Stimulated activated CD8-positive, alpha-beta memory T cell treated with anti-CD3 and anti-CD28 coated beads, Interleukin-12 subunit alpha, Interleukin-12 subunit beta, amount 100 ng/mL, for 4 hours (primary cell): ENCODE measurements at regions not wholly inside any gene's neighbourhood (a gene's known extent, or its start where the extent isn't known, plus 50 kb on each side); places are given as distances from the start of the nearest gene placed in this dataset.

Experiments used
- DNase-seq: peaks from one replicate; pipeline ENCODE4 v3.0.0-alpha.2; 2020; ENCODE audit warnings: low read depth

DNA sequence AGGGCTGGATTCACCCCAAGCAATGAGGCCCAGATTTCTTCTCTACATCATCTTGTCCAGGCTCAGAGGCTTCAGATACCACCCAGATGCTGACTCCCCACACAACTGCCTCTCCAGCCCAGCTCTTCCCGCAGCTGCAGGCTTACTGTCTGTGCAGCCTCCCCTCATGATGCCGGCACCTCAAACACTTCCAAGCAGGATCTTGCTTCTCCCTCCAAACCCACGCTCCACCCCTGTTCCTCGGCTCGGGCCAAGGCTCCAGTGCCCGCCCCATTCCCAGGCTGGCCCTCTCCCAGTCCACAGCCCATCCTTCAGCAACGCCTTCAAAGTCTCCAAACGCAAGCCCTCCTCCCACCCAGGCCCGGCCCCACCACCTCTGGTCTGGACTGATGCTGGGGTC, 159.2 kb upstream of the LINGO1 start:
- DNase-seq, result no peak

GRCh38 chr15:77790481-77790880, 157.8 kb upstream of the LINGO1 start:
- DNase-seq, result no peak

- DNase-seq, result no peak
These were observed 154.2 kb upstream of the LINGO1 start for GRCh38 chr15:77786956-77787355.

GRCh38 chr15:77786181-77786890, 153.6 kb upstream of the LINGO1 start:
- no peak for DNase-seq

DNA sequence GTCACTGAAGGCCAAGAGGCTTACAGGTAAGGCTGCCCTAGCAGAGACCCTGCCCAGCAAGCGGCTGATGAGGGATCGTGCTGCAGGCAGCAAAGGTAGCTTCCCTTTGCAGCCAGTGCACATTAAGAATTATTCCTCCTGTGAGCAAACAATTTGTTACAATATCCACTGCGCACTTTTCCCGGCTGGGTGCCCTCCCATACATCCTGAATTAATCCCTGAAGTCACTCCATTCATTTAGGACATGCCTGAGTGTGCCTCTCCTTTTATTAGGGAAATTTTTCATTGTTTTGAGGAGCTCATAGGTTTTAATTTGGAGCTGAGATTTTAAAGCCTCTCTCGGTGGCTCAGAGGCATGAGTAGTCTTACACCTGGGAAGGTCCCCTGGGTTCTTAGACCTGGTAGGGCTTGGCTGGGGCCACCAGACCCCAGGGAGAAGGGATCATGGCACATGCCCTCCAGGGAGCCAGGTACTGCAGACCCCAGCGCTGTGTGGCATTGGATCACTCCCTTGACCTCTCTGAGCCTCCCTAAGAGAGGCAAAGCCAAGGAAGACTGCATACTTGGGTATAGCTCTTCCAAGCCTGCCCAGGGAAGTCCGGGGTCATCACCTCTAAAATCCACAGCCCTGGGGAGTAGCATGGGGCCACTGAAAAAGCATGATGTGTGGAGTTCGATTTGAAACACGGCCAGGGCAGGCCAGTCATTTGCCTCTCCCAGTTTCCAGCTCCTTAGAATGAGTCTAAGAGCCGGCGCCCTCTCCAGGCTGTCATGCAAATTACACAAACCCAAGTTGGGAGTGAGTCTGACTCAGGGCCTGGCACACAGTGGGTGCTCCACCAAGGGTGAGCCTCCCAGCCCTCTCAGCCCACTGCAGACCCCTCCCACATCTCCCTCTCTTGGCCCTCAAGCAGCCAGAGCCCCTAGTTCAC, 151.9 kb upstream of the LINGO1 start:
- no peak for DNase-seq

DNA sequence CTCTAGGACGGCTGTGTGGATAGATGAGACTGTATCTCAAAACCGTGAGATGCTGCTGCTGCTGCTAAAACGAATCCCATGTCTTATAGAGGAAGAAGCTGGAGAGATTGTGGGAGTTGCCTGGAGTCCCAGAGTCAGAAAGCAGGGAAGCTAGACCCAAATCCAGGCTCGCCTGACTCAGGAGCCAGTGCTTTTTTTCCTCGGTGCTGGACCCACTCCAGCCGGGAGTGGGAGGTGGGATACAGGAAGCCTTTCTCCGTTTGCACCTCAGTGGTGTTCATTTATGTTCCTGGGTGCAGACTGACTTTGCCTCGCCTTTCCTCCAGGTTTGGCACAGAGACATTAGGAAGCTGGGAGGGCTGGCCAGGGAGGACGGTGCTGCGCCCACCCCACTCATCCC, 150.9 kb upstream of the LINGO1 start:
- DNase-seq, result no peak

DNA sequence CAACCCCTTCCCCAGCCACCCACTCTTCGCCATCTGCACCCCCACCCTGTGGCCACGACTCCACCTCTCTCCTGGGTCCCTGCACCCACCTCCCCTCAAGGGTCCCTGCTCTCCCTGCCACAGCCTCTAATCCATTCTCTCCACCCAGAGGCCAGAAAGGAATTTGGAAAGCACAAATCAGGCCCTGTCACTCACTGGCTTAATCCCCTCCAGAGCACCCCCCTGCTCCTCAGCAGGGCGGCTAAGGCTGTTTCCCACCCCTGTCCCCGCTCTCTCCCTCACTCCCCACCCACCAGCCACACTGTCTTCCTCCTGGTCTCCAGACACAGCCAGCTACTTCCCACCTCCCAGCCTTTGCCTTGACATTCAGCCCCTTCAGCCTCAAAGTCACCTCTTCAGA, 150.0 kb upstream of the LINGO1 start:
- DNase-seq, result no peak

DNA sequence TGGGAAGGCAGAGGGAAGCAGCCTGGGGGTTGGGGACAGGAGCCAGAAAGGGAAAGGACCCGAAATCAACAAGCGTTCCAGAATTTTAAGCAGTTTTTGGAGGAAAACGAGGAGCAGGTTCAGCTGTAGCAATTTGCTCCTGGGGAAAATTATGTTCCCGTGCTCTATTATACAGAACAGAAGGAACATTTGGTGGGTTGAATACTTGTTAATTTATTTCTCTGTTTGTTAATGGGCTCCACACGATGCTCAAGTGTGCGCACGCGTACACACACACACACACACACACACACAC, 149.2 kb upstream of the LINGO1 start:
- DNase-seq, result no peak

GRCh38 chr15:77781151-77781945, 148.6 kb upstream of the LINGO1 start:
- no peak for DNase-seq

DNA sequence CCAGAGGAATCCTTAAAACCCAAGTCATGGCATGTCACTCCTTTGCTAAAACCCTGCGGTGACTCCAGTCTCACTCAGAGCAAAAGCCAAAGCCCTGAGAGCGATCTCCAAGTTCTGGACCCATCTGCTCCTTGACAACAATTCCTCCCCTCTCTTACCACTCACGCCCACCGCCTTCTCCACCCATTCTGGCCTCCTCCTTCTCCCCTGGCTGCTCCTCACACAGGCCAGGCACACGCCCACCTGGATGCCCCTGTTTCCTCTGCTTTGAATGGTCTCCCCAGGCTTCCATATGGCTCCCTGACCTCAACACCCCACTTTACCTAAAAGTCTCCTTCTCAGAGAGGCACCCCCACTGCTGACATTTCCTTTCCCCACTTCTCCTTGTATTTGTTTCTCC, 146.1 kb upstream of the LINGO1 start:
- DNase-seq, result no peak

DNA sequence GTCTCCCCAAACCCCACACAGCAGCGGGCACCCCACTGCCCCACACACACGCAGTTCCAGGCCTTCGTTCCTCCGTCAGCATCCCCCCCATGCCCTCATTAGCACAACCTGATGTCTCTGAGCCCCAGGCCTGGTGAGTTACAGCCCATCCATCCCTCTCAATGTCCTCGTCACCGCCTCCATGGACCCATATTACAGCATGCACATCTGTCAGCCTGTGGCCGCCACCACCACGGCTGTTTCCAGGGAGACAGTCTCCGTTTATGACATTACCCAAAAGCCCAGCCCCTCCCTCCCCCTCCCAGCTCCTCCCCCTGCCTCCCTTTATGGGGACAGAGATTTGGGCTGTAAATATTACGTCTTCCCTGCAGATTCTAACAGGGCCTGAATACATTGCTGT, 143.1 kb upstream of the LINGO1 start:
- DNase-seq, result no peak

DNA sequence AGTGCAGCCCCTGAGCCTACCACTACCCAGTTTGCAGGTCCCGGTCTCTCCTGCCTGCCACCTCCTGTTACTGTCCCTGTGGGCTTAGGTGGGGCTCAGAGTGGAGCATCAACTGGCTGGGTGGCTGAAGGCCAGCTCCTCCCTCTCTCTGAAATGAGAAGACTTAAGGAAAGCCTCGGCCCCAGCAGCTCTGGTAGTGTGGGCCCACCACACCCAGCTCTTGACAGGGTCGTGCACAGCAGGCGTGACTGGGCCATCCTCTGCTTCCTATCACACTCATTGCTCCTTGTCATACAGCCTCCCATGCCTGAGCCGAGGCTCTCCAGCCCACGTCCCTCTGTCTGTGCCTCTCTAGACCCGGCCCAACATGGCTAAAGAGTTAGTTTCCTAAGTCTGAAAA, 142.7 kb upstream of the LINGO1 start:
- DNase-seq, result no peak

GRCh38 chr15:77774350-77774749, 141.6 kb upstream of the LINGO1 start:
- no peak for DNase-seq

DNA sequence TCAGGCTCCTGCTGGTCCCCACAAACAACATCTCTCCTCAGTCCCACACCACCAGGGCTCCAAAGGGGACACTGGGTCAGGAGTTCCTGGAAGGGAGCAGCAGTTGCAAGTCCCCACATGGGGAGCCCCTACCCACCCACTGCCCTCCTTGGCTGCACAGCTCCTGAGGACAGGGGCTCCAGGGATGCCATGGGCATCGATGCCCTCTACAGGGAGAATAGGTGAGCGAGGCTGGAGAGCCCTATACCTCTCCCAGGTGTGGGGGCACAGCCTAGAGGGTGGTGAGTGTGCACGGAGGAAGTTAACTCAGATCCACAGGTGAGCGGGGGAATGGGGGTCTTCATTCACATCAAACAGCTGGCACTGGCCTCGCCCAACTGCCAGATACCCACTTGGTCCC, 141.2 kb upstream of the LINGO1 start:
- DNase-seq, result no peak

GRCh38 chr15:77772641-77773402, 140.1 kb upstream of the LINGO1 start:
- no peak for DNase-seq

DNA sequence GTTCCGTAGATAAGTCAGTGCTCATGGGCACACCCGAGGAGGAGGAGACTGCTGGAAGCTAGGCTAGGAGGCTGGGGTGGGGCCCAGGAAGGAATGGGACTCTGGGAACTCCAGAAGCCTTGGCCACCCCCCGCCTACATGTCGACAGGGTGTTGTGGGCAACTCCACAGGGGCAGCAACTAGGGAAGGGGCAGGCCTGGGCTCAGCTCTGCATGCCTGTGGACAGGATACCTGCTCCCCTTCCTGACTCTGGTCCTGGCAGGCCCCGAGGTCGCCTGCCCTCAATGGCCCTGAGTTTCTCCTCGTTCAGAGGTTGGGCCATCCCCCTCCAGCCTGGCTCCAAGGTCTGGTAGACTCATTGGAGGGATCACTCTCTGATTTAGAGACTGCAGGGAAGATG, 138.9 kb upstream of the LINGO1 start:
- no peak for DNase-seq

- DNase-seq, result no peak
These were observed 137.0 kb upstream of the LINGO1 start for GRCh38 chr15:77769700-77770099.

GRCh38 chr15:77768521-77769078, 135.9 kb upstream of the LINGO1 start:
- no peak for DNase-seq

GRCh38 chr15:77768107-77768506, 135.4 kb upstream of the LINGO1 start:
- no peak for DNase-seq

DNA sequence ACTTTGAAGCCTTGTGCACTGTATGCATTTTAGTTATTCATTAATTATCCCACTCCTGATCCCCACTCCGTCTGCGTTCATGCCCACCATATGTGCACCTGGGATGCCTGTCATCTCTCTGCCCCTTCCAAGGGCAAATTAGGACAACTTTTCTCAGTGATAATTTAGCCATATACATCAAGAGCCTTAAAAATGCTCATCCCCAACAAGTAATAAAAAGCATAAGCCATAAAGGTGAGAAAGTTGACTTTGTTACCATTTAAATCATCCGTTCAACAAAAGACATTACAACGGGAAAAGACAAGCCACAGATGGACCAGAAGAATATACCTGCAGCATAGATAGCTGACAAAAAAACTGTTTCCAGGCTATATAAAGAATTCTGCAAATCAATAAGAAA, 131.4 kb upstream of the LINGO1 start:
- no peak for DNase-seq

GRCh38 chr15:77762747-77763355, 130.1 kb upstream of the LINGO1 start:
- DNase-seq, result no peak
